GM19239 (cell line): ENCODE measurements at regions not wholly inside any gene's neighbourhood (a gene's known extent, or its start where the extent isn't known, plus 50 kb on each side); places are given as distances from the start of the nearest gene placed in this dataset.
"Not testable (repeated sequence)": the region's sequence is repeated elsewhere in the genome, so short reads cannot be mapped to it uniquely, and the experiment has no call there.

Experiments
- DNase-seq: peaks from one replicate; pipeline ENCODE4 v3.0.0; 2011; ENCODE audit warnings: low spot score; ENCODE audit not compliant: insufficient read length
- FAIRE-seq: peaks from 2 replicates; lab custom pipeline; 2011; peaks lifted over from hg19 to GRCh38; lab: Jason Lieb, UNC

DNA sequence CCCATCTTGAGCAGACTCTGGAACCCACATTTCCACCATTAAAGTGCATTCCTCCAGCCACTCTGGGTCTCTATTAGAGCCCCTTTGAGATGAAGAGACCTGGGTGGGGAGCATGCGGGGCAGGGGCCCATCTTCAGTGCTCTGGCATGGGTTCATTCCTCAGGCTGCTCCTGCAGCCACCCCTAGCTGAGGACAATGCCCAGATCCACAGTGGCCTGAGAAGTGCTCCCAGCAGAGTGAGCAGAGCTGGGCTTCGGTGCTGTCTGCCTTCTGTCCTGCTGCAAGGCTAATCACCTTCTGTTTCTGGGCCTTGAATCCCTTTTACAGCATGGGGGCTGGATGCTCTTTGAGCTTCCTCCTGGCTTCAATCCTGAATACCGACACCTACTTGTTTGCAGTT, 169.8 kb downstream of the TRIM43 start:
- DNase-seq, result no peak
- FAIRE-seq, result no peak

- not testable (repeated sequence) for FAIRE-seq, DNase-seq
Observed at GRCh38 chr2:95762023-95763021, 170.5 kb downstream of the TRIM43 start.

DNA sequence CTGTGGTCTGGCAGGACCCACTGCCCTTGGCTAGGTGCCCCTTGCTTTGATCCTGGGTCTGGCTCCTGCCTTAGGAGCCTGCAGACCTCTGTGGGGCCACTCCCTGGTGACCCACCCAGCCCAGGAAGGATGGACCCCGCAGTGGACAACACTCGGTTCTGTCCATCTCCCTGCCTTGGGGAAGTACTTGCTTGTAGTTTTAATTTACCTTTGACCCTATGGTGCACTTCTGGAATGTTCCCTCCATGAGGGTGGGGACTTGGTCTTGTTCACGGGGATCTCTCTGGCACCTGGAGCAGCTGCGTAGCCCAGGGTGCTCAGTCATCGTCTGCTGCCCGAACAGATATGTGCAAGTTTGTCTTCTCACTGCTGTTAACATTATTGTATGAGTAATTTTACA, 171.3 kb downstream of the TRIM43 start:
- not testable (repeated sequence) for FAIRE-seq, DNase-seq

DNA sequence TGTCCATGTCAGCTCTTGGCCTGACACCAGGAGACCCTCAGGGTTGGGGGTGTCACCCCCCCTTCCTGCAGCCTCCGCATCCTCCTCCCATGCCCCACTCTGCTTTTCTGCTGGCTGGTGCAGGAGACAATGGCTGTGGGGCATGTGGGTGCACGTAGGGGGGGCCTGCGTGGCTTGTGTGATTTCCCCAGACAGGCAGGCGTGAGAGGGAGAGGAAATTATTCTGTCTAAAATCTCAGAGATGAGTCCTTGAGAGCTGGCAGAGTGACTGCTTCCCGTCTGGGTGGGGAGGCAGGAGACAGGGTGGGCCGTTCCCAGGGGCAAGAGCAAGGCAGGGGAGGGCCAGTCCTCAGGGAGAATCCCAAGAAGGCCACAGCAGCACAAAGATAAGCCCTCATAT, 173.2 kb downstream of the TRIM43 start:
- FAIRE-seq, result not testable (repeated sequence)

DNA sequence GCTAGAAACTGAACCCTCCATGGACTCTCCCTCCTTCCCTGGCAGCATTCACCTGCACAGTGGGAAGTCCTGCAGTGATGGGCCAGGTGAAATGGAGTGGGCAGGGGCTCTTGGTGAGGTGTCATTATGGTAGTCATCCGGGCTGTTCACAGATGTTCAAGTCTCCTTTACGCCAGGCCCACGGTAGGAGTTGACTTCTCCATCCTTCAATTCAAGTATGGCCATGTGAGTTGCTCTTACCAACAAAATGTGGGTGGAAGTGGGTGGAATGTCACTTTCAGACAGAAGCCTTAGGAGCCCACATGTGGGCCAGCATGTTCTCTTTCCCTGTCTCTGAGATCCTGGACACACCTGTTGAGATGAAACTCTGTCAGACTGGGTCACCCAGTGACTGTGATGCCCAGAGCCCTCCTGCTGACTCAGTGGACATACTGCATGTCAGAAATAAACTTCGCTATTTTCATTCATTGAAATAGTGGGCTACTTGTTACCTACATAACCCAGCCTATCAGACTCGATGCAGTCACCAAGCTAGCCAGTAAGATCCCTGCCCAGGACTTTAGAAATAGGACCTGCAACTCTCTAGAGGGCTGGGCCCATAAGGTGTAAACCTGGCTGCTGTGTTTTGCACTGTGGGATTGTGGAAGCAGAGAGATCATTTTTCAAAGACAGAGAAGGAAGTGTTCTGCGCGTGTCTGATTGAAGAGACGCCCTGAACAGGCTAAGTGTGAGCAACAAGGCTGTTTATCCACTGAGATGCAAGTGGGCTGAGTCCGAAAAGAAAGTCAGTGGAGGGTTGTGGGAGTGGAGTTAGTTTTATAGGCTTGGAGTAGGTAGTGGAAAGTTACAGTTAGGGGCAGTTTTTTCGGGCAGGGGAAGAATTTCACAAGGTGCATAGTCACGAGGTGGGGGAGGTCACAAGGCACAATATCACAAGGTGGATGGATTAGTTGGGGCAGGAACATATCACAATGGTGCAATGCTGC, 174.4 kb downstream of the TRIM43 start:
- not testable (repeated sequence) for FAIRE-seq, DNase-seq

More for the DNA sequence above, 173.2 kb downstream of the TRIM43 start:
- not testable (repeated sequence) for DNase-seq

DNA sequence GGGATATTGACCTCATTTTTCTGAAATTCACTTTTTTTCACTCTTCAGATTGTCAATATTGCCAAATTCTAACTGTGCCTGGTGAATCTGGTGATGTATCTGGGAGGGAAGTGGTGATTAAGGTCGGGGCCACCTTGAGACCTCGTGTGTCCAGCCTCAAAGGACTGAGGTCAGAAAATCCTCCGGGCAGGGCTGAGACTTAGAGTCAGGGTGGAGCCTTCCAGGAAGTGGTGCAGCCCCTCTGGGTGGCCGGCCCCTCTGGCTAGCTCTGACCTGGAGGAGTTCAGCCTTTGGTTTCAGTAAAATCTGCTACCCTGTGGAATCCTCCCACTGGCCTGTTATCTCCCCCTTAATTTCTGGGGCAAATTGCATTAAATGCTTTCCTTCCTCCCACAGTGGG, 175.7 kb downstream of the TRIM43 start:
- FAIRE-seq, result not testable (repeated sequence)

GRCh38 chr2:95767950-95768349, 176.1 kb downstream of the TRIM43 start:
- DNase-seq, FAIRE-seq: not testable (repeated sequence)

More for the DNA sequence above, 175.7 kb downstream of the TRIM43 start:
- DNase-seq, result not testable (repeated sequence)

DNA sequence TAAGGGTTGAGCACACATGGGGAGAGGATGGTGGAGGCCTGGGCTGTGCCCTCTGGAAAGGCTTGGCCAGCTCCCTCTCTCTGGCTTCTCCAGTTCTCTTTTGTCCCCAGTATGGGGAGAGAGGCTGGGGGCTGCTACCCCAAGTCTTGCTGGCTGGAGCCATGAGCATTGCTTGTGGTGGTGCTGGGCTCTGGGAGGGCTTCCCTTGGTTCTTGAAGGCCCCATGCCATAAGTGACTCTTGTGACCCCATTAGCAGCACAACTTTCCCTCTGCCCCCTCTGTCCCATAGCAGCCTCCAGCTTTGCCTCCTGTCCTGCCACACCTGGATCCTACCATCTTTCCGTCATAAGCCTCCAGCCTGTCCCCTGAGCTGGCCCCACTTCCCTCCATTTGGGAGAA, 177.5 kb downstream of the TRIM43 start:
- FAIRE-seq, DNase-seq: not testable (repeated sequence)

DNA sequence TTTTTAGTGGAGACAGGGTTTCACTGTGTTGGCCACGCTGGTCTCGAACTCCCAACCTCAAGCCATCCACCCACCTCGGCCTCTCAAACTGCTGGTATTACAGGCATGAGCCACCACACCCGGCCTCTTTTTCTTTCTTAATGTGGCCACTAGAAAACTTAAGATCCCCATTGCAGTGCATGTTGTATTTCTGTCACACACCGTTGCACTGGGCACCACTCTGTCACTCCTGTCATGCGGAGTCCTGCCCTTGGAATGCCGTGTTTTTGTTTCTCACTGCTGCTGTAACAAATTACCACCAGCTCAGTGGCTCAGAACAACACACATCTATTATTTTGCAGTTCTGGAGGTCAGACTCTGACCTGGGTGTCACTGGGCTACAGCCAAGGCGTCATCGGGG, 178.9 kb downstream of the TRIM43 start:
- not testable (repeated sequence) for DNase-seq, FAIRE-seq

DNA sequence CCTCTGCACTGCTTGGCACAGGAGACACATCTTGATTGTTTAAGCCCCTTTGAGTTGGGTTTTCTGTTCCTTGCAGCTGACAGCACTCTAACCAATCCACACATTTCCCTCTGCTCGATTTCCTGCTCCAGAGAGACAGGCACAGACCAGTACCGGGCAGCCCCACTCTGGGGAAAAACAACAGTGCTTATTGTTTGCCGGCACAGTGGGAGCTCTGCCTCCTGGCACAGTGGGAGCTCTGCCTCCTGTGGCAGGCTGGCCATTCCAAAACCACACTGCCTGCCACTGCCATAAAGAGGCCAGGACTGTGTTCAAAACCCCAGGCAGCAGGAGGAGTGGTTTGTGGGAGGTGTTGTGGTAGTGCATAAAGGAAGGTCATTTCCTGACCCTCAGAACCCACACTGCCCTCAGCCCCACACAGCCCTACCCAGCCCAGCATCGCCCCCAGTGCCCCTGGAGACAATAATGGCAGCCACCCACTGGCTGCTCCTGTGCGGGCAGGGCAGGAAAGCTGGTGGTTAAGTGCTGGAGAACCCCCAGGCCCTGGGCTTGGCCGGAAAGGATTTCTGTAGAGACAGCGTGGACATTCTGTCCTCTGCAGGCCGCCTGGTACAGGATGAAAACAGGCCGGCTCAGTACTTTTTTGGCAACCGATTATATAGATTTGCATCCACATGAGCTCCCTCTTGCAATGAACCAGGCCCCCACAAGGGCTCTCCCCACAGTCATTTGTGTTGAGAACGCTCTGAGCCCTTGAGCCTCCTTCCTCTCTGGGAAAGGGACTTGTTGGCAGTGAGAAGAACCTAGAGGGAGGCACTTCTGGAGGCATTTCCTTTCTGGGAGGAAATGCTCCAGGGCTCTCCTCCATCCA, 182.8 kb downstream of the TRIM43 start:
- not testable (repeated sequence) for FAIRE-seq, DNase-seq

DNA sequence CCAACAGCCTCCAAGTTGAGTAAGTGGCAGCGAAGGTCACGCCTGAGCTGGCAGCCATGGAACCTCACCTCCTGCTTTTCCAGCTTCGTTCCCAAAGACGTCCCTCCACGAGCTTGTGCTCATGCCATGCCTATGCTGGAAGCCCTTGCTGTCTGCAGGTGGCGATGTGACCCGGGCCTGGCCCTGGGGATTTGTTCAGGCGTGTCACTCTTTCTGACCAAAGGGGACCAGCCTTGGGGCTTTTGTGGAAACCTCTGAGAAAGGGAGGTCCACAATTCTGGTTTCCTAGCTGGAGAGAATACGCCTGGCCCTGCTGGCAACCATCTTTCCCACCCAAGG, 183.4 kb downstream of the TRIM43 start:
- DNase-seq, FAIRE-seq: not testable (repeated sequence)
